PC-3 (cell line): ENCODE measurements at regions not wholly inside any gene's neighbourhood (a gene's known extent, or its start where the extent isn't known, plus 50 kb on each side); places are given as distances from the start of the nearest gene placed in this dataset.

ENCODE experiments used
- EZH2 ChIP-seq: fragments of 300-600 bp; sonication (generic); IDR thresholded peaks from one replicate; pipeline ENCODE4 v1.6.1; 2017; ENCODE audit warnings: antibody characterized with exemption, mild to moderate bottlenecking, low read length; ENCODE audit not compliant: unreplicated experiment
- EZH2phosphoT487 ChIP-seq: fragments of 300-600 bp; sonication (generic); IDR thresholded peaks from 2 replicates; pipeline ENCODE4 v1.6.1; 2018; ENCODE audit warnings: mild to moderate bottlenecking, antibody characterized with exemption, low read length, borderline replicate concordance
- TF ChIP-seq, protein P1 (sequence below): fragments of 300-600 bp; sonication (generic); conservative IDR thresholded peaks from 2 replicates; pipeline ENCODE4 v1.5.1; 2017; ENCODE audit warnings: antibody characterized with exemption, low read depth, mild to moderate bottlenecking, low read length

DNA sequence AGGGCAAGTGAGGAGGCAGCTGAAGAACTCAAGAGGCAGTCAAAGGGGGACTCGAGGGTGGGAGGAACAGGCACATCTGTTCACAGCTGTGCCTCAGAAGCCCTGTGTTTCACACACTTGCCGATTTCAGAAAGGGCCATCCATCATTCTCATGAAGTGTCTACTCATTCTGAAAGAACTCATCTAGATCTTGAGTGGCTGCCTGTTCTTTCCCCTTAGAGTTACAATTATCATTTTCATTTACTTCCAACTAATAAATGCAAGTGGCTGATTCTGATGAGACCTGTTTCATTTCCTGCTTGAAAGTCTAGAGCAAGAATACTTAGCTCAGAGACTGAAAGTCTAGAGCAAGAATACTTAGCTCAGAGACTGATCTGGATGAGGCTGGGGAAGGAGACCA lies 1145.1 kb downstream of the UQCRFS1 start:
- TF ChIP-seq, protein P1, sequence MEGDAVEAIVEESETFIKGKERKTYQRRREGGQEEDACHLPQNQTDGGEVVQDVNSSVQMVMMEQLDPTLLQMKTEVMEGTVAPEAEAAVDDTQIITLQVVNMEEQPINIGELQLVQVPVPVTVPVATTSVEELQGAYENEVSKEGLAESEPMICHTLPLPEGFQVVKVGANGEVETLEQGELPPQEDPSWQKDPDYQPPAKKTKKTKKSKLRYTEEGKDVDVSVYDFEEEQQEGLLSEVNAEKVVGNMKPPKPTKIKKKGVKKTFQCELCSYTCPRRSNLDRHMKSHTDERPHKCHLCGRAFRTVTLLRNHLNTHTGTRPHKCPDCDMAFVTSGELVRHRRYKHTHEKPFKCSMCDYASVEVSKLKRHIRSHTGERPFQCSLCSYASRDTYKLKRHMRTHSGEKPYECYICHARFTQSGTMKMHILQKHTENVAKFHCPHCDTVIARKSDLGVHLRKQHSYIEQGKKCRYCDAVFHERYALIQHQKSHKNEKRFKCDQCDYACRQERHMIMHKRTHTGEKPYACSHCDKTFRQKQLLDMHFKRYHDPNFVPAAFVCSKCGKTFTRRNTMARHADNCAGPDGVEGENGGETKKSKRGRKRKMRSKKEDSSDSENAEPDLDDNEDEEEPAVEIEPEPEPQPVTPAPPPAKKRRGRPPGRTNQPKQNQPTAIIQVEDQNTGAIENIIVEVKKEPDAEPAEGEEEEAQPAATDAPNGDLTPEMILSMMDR, result no peak
- TF ChIP-seq EZH2 (no peak), EZH2phosphoT487 (no peak)
